Nucleus accumbens (tissue), 56 donors: ENCODE measurements at regions not wholly inside any gene's neighbourhood (a gene's known extent, or its start where the extent isn't known, plus 50 kb on each side); places are given as distances from the start of the nearest gene placed in this dataset.
"Not testable (repeated sequence)": the region's sequence is repeated elsewhere in the genome, so short reads cannot be mapped to it uniquely, and the experiment has no call there.

Source experiments
- DNase-seq, 56 donors: peaks; one replicate each; lab custom pipeline; 2025; lab: John Stamatoyannopoulos, UW

DNA sequence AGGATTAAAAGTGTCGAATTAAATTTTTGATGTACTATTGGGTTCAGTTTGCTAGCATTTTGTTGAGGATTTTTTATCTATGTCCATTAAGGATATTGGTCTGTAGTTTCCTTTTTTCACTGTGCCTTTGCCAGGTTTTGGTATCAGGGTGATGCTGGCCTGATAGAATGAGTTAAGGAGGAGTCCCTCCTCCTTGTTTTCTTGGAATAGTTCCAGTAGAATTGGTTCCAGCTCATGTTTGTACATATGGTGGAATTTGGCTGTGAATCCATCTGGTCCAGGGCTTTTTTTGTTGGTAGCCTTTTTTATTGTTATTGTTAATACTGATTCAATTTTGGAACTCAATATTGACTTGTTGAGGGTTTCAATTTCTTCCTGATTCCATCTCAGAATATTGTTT lies 141.8 kb downstream of the SIM1 start:
- no peak for DNase-seq

DNA sequence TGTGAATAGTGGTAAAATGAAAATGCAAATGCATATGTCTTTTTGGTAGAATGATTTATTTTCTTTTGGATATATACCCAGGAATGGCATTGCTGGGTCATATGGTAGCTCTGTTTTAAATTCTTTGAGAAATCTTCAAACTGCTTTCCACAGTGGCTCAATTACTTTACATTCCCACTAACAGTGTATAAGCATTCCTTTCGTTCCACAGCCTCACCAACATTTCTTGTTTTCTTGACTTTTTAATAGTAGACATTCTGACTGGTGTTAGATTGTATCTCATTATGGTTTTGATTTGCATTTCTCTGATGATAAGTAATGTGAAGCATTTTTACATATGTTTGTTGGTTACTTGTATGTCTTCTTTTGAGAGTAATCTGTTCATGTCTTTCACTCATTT lies 144.0 kb downstream of the SIM1 start:
- no peak for DNase-seq

DNA sequence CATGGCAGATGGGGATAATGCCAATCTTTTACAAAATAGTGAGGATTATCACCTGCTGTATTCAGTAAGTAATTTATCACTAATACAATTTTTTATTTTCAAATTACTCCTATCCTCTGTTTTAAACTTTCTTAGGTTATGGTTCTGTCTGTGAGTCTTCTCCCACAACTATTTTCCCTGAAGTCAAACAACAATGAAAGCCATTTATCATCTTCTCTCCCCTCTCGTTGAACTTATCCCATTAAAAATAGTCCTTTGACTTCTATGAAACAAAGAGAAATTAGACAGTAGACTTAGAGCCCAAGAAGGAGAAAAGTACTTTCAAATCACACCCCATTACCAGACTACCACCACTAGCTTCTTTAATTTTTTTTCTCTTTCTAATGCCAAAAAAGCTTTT lies 147.7 kb downstream of the SIM1 start:
- DNase-seq: no peak

DNA sequence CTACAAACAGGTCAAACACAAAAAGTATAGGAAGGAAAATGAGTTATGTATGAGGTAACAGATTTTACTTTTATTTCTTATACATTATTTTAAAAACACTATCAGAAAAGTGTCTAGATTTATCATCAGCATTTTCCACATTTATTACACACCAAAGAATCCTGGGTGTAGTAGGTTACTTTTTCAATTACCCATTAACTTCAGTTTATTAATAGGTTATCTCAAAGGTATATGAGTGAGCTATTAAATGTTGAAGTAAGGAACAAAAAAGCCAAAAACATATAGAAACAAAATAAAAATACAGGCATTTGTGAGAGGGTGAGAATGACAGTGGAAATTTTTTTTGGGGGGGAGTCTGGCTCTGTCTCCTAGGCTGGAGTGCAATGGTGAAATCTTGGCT lies 150.5 kb downstream of the SIM1 start:
- DNase-seq: no peak

DNA sequence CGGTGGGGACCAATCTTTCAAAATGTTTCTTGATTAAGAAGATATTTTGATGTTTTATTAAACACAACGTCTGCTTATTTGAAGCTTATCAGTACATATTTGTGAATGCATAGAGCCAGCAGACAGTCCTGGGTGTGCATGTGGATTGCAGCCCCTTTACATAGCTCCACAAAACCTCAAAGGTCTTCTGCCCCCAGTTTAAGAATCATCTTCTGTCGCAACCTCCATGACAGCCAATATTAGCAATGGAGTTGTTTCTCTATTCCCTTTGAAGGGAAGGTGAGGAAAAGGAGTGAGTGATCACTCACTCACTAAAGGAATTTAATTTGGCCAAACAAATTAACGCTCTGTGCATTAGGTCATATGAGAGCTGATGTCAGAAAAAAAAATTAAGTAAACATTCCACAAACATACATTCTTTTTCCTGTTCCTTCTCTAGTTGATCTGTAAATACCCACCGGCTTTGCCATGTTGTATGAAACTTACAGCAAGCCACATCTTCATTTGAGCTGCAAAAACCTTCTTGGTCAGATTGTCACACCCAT lies 152.9 kb downstream of the SIM1 start:
- no peak for DNase-seq

DNA sequence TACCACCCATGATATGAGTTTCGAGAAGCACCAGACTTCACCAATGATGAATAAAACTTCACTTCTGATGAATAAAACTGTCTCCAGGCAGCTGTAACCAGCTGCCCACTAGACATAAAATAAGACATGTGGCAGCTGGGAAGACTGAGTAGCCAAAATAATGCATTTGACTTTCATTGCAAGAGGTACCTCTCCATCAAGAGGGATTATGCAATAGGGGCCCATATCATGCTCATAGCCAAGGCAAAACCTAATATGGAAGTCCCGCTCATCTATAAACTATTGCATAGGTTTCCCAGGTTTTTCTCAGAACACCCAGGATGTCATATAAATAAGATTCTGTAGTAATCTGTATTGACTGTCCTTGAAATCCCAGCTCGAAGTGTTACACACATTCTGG lies 155.5 kb downstream of the SIM1 start:
- no peak for DNase-seq

DNA sequence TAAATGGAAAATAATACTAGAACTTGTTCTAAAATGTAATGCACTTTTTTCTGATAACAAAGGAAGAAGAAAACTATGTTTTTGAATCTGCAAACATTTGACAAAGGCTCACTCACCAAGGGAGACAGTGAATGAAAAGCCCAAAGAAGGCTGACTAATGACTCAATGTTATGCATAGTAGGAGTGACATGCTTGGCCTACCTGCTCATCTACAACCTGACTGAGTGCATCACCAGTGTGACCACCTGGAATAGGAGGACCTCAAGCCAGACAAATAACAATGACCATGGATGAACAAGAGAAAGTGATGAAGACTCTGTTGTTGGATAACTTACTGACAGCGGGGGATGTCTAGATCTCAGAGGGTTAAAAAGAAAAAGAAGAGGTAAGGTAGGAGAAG lies 157.2 kb downstream of the SIM1 start:
- DNase-seq: no peak

DNA sequence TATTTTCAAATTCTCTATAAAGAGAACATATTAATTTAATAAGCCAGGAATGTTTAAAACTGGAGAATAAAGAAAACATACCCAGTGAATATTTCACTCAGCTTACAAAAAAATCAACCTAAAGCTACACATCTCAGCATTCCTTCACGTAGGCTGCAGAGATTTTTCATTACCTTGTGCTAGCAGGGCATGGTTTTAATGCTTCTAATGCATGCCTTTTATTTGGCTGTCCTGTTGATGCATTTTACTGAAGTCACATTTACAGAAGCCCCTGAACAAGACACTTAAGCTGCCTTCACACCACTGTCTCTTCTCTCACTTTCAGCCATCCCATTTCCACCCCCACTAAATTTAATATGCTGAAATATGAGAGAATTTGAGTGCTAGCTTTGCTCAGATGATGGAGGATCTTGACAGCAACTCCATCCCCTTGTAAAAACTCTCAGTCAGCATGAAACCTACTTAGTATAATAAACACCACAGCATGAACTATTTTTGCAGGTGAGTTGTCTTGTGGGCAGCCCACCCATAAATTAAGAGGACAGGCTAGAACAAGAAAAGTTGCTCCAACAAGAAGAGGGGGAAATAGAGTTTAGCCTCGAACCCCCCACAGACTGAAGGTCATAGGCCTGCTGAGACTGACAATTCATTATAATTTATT lies 159.4 kb downstream of the SIM1 start:
- DNase-seq: no peak

DNA sequence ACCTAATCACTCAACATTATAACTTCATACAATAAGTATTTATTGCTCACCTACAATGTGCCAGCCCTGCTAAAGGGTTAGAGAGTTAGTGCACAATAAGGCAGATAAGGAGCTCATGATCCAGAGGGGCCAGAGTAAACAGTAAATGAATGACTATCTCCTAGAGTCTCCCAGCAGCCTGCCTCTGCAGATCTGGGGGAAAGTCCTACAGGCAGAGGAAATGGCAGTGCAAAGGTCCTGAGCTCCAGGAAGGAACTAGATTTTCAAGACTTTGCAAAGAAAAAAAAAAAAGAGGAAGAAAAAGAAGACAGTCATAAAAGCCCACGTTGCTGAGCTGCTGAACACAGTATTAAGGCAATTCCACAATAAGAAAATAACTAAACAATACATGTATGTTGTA lies 160.1 kb downstream of the SIM1 start:
- DNase-seq: no peak

DNA sequence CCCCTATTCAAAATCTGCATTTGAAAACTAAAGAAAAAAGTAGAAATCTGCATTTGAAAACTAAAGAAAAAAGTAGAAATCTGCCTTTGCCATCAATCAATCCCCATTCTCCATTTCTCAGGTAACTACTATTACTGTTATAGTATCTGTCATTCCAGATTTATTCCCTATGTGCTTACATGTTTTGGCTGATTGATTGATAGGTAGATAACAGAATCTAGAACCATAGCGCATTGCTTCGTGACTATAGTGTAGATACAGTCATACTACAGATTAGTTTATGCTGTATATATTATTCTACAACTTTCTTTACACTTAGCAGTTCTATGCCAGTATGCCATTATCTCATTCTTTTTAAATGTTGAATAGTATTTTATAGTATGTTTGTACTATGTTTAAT lies 163.0 kb downstream of the SIM1 start:
- DNase-seq: no peak

DNA sequence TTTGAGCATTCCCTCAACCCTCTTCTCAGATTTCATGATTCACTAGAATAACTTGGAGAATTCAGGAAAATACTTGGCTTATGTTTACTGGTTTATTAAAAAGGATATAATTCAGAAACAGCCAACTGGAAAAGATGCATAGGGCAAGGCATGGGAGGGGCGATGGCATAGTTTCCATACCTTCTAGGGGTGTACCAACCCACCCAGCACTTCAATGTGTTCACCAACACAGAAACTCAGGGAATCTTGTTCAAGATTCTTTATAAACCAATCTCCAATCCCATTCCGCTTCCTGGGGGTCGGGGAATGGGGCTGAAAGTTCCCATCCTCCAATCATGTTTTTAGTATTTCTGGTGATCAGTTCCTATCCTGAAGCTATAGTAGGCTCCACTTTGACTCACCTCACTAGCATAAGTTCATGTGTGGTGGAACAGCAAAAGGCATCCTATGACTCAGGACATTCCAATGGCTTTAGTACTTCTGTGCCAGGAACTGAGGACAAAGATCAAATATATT lies 164.4 kb downstream of the SIM1 start:
- no peak for DNase-seq

DNA sequence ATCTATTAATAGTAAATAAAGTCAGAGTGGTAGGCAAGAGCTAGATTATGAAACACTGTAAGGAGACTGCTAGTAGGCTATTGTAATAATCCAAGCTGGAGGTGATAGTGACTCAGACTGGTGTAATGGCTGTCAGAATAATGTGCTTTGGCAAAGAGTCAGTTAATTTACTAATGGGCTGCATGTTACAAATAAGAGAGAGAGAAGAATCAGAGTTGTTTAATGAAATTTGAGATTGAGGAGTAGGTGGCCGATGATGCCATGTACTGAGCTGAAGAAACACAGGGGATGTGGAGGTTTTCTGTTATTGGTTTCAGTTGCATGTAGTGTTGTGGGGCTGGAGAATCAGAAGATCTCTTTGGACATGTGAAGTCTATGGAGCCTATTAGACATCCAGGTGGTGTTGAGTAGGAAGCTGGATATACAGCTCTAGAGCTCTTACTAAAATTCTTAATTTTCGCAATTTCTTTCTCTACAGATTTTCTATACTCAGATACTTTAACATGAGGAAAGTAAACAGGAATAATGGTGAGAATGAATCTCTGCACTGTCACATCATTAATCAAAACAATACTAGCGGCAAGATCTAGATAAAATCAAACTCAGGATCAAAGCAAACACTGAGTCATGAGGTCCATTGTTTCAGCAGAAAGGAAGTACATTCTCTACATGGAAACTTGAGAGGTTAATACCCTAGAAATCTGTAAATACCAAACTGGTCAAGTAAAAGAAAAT lies 167.7 kb downstream of the SIM1 start:
- DNase-seq: no peak

DNA sequence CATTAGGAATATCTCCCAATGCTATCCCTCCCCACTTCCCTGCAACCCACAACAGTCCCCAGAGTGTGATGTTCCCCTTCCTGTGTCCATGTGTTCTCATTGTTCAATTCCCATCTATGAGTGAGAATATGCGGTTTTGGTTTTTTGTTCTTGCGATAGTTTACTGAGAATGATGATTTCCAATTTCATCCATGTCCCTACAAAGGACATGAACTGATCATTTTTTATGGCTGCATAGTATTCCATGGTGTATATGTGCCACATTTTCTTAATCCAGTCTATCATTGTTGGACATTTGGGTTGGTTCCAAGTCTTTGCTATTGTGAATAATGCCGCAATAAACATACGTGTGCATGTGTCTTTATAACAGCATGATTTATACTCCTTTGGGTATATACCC lies 169.5 kb downstream of the SIM1 start:
- DNase-seq: not testable (repeated sequence)

DNA sequence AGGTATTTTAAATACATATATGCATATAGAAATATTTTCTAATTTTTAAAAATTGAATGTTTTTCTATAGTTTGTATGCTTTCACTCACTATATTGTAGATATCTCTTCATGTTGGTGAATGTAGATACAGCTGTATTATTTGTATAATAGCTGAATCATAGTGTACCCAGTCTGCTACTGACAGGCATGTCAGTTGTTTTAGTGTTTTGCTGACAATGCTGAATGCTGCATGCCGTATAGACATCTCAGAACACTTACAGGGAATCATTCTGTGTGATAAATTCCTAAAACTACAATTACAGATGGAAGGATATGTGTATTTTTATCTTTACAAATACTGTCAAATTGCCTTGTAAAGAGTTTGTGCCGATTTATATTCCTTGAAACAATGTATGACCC lies 175.4 kb downstream of the SIM1 start:
- no peak for DNase-seq

DNA sequence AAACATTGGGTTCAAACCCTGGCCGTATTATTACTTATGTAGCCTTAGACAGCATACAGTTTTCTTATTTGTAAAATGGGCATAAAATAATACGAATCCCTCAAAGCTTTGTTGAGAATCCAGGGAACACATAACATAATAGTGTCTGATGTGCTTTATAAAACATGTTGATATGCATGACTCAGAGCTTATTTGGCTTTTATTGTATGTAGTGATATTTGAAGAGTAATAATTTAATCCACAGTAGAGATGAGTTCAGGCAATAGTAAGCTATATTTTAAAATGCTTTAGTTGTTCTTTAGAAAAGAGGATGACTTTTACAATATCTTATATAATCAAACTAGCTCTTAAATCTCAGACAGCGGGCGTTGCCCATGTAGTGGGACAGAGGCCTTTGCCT lies 176.4 kb downstream of the SIM1 start:
- no peak for DNase-seq

DNA sequence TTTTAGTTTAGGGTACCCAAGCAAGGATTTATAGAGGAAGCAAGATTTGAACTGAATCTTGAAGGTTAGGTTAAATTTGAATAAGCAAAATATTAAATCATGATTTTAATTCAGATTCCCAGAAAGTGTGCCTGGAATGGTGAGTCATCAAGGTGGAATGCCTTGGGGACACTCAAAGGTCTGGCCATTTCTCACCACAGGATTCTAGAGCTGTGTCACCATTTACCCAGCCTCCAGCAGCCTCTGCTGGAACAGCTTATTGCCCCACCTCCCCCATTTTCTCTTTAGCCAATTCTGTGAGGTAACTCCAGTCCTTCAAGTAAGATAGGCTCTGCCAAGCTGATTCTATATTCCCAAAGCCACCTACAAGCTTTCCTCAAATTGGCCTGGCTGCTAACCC lies 181.4 kb downstream of the SIM1 start:
- DNase-seq: no peak

DNA sequence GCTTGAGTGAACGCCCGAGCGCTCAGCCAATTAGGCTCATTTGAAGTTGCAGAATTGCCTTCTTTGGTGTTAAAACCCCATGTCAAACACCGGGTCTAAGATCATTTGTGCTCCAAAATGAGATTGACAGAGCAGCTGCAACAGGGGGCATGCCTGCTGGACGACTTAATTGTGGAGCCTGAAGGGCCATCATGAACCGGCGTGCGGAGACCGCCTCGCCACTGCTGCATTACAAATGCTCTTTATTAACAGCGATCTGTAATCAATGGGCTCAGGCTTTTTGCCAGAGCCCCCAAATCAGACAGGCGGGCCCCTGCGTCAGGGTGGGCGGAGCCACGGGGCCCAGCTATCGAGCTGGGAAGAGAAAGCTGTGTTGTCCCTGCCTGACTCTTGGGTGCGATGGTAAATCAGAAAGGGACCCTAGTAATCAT lies 183.2 kb downstream of the SIM1 start:
- DNase-seq: peak in 3 of 56 donors; percentile 4 to 18 (median 10)

DNA sequence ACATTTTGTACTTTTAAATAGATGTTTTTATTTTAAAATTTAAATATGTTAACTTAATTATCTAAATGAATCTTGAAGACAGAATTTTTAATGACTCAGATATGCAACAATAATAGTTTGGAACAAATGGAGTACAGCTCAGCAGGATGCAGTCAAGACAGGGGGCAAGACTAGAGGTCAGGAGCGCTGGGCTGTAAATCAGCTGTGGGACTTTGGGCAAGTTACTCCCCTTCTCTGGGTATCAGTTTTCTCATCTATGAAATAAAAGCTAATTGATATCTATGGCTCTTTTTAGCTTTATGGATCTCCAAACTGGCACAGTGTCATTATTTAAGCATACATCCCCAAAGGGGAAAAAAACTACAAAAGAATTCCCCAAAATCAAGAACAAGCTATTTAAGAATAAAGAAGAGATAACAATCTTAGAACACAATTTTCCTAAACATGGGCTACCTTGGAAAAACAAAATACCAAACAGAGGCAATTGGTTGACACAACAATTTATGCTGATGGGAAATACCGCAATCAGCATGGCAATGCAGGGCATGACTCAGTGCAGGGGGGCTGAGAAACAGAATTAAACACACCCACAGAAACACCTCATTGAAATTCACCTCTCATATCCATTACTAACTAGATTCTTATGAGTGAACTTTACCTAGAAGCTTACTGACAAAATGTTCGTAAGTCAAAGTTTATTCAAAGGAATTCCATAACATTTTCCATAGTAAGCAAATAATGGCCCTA lies 188.2 kb downstream of the SIM1 start:
- DNase-seq: peak in 3 of 56 donors; percentile 1 to 5 (median 1)

DNA sequence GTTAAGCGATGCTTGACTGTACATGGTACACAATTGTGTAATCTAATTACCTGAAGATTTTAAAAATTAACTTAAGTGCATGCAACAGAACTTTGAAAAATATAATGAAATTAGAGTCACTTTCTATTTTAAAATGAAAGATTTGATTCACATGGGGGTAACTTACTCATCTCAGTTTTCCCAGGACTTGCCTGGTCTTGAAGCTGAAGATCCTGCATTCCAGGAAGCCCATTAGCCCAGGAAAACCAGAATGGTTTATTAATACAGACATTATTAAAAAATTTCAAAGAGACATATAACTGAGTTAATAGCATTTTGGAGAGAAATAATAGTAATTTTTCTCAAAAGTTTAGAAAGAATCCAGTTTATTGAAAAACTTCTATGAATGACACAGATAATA lies 190.6 kb downstream of the SIM1 start:
- DNase-seq: no peak

DNA sequence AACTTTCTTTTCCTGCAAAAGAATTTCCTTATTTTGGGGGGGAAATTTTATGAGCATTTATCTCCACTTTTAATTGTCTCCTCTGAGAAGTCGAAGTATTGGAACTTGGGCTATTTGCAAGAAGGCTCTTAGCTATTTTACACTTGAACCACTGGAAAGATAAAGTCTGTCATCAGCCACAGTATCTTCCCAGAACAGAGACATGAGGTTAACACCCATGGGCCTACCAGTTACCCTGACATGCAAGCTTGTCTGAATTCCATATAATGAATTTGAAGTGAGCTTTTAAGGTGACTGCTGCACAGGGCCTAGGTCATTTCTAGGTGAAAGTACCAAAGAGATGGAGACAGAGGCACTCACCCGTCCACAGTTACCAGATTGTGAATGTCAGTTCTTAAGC lies 193.1 kb downstream of the SIM1 start:
- DNase-seq: no peak

DNA sequence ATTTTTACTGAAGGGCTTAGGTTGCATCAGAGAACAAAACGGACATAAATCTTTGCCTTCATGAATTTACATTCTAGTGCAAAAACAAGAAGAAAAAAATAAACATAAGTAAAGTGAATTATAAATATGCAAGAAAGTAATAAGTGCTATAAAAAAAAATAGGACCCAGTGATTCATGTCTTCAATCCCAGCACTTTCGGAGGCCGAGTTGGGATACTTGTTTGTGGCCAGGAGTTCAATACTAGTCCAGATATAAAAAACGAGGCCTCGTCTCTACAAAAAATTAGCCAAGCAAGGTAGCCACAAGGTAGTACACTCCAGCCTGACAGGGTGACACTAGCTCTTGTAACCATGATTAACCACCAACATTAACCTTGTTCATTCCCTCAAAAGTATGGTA lies 193.5 kb downstream of the SIM1 start:
- no peak for DNase-seq
